ENCODE measurements at regions not wholly inside any gene's neighbourhood (a gene's known extent, or its start where the extent isn't known, plus 50 kb on each side); places are given as distances from the start of the nearest gene placed in this dataset.
"Not testable (repeated sequence)": the region's sequence is repeated elsewhere in the genome, so short reads cannot be mapped to it uniquely, and the experiment has no call there.

DNA sequence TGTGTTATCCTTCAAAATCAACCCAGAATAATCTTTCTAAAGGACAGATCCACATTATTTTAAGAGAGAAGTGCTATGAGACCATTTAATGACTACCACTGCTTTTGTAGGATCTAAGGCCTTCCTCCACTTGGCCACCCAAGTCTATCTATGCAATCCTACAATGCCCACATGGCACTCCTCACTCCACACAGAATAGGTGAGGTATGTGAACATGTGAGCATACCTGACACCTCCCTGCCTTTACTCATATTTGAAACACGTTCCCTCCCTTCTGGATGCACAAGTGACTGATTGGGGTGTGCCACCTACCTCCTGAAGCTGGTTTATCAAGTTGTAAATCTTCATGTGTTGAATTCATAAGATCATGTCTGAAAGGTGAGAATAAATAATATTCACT lies 147.5 kb upstream of the KCTD7 start:
- TF ChIP-seq, protein P1, sequence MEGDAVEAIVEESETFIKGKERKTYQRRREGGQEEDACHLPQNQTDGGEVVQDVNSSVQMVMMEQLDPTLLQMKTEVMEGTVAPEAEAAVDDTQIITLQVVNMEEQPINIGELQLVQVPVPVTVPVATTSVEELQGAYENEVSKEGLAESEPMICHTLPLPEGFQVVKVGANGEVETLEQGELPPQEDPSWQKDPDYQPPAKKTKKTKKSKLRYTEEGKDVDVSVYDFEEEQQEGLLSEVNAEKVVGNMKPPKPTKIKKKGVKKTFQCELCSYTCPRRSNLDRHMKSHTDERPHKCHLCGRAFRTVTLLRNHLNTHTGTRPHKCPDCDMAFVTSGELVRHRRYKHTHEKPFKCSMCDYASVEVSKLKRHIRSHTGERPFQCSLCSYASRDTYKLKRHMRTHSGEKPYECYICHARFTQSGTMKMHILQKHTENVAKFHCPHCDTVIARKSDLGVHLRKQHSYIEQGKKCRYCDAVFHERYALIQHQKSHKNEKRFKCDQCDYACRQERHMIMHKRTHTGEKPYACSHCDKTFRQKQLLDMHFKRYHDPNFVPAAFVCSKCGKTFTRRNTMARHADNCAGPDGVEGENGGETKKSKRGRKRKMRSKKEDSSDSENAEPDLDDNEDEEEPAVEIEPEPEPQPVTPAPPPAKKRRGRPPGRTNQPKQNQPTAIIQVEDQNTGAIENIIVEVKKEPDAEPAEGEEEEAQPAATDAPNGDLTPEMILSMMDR (conservative IDR thresholded peaks at IDR 0.05 in 1 of 2, IDR thresholded peaks at IDR 0.05 in 1 of 2; ENCODE audit: extremely low read depth in 1 of 2, insufficient read depth in 1 of 2, low read depth in 1 of 2, low read length in 2 of 2): not testable (repeated sequence)
- not testable (repeated sequence) for TF ChIP-seq EZH2 (IDR thresholded peaks at IDR 0.05; ENCODE audit: borderline replicate concordance, low read length)

Measured in mammary epithelial cell (primary cell).